HG03571 (cell line): ENCODE measurements at regions not wholly inside any gene's neighbourhood (a gene's known extent, or its start where the extent isn't known, plus 50 kb on each side); places are given as distances from the start of the nearest gene placed in this dataset.
"Not testable (repeated sequence)": the region's sequence is repeated elsewhere in the genome, so short reads cannot be mapped to it uniquely, and the experiment has no call there.

Source experiments
- ATAC-seq: cut with Tn5 transposase; IDR thresholded peaks from one replicate; pipeline ENCODE4 v1.9.1; 2021; ENCODE audit not compliant: unreplicated experiment

DNA sequence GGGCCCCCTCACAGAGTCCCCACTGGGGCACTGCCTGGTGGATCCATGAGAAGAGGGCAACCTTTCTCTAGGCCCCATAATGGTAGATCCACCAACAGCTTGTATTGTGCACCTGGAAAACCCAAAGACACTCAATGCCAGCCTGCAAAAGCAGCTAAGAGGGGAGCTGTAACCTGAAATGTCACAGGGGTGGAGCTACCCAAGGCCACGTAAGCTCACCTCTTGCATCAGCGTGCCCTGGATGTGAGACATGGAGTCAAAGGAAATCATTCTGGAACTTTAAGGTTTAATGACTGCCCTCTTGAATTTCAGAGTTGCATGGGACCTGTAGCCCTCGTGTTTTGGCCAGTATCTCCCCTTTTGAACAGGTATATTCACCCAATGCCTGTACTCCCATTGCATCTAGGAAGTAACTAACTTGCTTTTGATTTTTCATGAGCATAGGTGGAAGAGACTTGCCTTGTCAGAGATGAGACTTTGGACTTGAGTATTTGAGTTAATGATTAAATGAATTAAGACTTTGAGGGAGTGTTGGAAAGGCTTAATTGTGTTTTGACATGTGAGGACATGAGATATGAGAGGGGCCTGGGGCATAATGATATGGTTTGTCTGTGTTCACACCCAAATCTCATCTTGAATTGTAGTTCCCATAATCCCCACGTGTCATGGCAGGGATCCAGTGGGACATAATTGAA is 900.9 kb upstream of the ROBO1 start:
- no peak for ATAC-seq

- no peak for ATAC-seq
Measured at GRCh38 chr3:80668100-80668499, 900.3 kb upstream of the ROBO1 start.

GRCh38 chr3:80663426-80663825 is 895.6 kb upstream of the ROBO1 start:
- no peak for ATAC-seq

- no peak for ATAC-seq
Measured at GRCh38 chr3:80655216-80655615, 887.4 kb upstream of the ROBO1 start.

DNA sequence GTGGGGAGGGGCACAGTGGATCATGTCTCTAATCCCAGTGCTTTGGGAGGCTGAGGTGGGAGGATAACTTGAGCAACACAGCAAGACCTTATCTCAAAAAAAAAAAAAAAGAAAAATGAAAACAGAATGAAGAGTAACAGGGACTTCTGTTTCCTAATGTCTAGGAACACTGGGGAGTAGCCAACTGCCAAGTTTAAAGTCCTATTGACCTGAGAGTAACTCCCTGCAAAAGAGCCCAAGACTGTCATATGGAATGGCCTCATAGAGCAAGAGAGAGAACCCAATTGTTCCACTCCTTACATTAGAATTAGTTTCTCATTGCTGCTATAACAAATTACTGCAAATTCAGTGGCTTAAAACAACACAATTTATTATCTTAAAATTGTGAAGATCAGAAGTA is 881.4 kb upstream of the ROBO1 start:
- ATAC-seq = no peak

- ATAC-seq = no peak
Measured at GRCh38 chr3:80643421-80643820, 875.6 kb upstream of the ROBO1 start.

DNA sequence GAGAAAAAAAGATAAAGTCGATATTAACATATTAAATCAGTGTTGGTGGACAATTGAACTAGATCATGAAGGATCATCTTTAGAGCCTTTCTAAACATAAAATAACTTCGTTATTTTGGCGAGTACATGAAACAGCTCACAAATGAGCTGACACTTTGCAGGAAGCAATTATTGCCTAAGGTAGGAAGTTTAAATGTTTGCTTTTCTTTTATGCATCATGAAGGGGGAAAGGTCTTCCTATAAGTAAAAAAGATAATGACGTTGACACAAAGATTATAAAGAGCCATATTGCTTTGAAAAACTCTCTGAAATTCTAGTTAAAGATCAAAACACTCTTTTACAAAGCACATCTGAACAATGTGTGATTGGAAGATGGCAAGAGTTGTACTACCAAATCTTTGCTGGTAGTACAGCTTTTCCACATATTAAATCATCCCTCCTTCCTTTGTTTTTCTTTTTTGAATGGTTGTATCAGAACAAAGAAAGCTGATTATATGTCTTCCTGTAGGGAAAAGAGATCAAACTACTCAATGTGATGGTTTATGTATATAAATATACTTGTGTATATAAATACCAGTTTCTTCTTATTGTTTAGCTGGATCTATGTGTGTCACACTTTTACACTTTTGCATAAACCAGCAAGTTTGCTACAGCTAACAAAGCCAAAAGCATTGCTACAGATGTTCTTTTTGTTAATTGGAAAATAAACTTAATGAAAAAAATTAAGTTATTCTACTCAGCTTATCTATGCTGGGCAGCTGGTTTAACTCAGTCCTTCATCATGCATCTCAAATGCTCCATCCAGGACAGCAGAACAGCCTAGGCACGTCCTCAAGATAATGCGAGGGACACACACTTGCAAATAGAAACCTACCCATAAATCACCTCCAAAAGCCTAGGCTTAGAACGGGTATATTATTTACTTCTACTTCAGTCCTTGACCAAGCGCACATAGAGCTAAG is 850.8 kb upstream of the ROBO1 start:
- ATAC-seq = no peak

DNA sequence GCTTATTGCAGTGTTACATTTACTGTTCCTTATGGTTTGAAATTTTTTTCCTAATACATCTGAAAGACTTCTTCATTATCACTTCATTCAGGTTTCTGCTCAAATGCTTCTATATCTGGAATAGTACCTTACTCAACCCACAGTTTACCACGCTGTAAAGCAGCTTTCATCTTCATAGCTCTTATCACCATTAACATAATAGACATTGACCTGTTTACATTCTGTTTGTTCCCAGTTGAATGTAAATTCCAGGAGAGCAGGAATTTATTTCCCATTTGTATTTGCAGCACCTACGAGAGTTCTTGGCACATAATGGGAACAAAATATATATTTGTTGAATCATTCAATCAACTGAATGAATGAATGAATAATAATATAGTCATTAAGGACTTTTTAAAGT is 844.6 kb upstream of the ROBO1 start:
- no peak for ATAC-seq

GRCh38 chr3:80608072-80608471 is 840.3 kb upstream of the ROBO1 start:
- not testable (repeated sequence) for ATAC-seq

DNA sequence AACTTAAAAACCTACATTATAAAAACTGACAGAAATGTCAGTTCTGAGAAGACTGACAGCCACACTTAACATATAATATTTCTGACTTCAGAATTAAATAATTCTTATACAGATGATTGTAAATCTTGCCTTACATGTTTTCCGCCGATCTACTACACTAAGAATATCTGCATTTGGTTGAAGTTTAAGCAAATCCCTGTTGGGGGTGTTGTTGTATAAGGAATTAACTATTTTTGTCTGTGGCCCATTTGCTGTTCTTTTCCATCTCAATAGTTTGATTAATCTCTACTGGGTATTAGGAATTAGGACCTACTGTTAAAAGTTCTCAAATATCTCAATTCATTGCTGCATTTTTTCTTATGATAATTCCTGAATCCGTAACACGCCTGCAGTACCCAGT is 838.3 kb upstream of the ROBO1 start:
- ATAC-seq = no peak

DNA sequence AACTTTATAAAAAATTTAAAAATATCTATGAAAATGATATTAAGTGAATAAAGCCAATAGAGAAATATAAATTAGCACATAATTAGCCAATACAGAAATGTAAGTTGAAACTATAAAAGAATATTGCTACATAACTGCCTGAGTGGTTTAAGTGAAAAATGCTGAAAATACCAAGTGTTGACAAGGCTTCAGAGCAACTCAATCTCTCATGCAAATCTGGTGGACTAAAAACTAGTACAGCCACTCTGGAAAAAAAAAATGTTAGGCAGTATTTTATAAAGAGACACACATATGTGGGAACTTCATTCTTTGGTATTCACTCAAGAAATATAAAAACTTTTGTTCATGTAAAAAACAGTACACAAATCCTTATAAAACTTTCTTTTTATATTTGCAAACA is 833.7 kb upstream of the ROBO1 start:
- no peak for ATAC-seq

- no peak for ATAC-seq
Measured at GRCh38 chr3:80592792-80593191, 825.0 kb upstream of the ROBO1 start.

GRCh38 chr3:80586338-80586737 is 818.5 kb upstream of the ROBO1 start:
- no peak for ATAC-seq

DNA sequence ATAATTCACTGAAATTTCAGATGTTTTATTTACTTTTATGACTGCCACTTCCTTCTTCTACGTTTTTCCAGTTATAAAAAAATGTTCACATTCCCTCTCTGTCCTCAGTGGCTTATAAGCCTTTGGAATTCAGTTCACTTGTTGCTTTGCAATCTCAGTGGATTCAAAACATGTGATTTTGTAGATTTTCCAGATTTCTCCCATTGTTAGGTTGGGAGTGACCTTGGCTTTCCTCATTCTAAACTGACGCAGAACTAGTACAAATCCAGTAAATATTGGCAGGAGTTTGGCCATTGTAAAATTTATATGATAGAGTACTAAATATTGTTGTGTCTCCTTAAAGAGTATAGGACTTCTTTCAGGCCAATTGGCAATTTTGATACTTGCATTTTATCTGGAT is 812.3 kb upstream of the ROBO1 start:
- ATAC-seq = no peak

DNA sequence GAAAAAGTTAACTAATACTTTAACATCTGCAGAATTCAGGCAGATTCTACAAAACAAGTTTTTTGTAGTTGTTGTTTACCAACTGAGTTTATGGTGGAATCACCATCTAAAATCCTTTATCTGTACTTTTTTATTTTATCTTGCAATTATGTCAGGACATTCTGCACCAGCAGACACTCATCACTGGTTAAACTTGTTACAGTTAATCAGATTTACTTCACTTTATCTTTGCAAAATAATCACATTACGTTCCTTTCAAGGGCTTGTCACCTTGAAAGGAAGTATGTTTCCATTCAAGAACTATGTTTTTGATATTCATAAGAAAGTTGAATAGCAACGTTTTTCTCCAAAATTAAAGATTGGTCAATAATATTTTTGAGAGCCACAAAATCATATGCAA is 796.6 kb upstream of the ROBO1 start:
- ATAC-seq = no peak

- ATAC-seq = no peak
Measured at GRCh38 chr3:80559701-80560100, 791.9 kb upstream of the ROBO1 start.

DNA sequence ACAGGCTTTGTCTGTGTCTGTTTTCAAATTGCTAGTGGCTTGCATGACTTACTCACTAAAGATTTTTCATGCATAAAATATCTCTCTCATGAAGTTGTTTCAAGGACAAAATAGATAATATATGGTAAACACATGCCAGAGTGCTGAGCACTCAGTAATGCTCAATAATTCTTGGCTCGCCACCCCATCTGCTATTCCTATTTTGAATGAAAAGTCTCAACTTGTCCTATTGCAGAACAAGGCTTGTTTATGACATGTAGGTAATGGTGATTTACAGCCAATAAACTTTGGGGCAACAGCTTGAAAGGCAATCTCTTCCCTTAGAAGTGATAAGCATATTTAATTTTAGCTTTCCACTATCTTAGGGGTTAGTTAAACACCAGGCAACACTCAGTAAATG is 789.0 kb upstream of the ROBO1 start:
- ATAC-seq = no peak

GRCh38 chr3:80554304-80554703 is 786.5 kb upstream of the ROBO1 start:
- no peak for ATAC-seq

- ATAC-seq = no peak
Measured at GRCh38 chr3:80553211-80553610, 785.4 kb upstream of the ROBO1 start.

GRCh38 chr3:80550174-80550573 is 782.4 kb upstream of the ROBO1 start:
- no peak for ATAC-seq

- ATAC-seq = no peak
Measured at GRCh38 chr3:80549173-80549572, 781.4 kb upstream of the ROBO1 start.

DNA sequence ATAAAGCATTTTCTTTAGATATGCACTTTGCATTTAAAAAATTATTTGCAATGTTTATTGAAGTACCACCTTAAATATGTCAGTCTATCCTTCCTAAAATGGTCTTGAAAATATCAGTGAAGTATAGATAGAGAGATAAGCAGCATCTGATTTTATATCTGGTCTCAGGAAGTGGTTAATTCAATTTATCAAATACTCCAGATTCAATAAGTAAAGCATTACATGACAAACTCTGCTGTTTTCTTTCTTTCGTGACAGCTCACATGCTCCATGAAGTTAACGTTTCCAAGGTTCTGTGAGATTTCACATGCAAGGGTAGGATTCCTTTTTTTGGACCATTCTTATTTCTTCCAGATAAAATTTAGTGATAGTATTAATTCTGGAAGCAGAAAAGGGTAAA is 775.4 kb upstream of the ROBO1 start:
- ATAC-seq = no peak
